ES-I3 (cell line): ENCODE measurements at regions not wholly inside any gene's neighbourhood (a gene's known extent, or its start where the extent isn't known, plus 50 kb on each side); places are given as distances from the start of the nearest gene placed in this dataset.
"Not testable (repeated sequence)": the region's sequence is repeated elsewhere in the genome, so short reads cannot be mapped to it uniquely, and the experiment has no call there.

Experiments
- H3K36me3 ChIP-seq: 2 replicates; pipeline ENCODE4 v1.6.1; 2013; ENCODE audit warnings: mild to moderate bottlenecking, low read length, control low read depth, moderate library complexity; ENCODE audit not compliant: insufficient read depth
- H3K4me1 ChIP-seq: 2 replicates; pipeline ENCODE4 v1.6.1; 2013; ENCODE audit warnings: mild to moderate bottlenecking, control low read depth, low read length; ENCODE audit not compliant: insufficient read depth
- H3K9ac ChIP-seq: 2 replicates; pipeline ENCODE4 v1.6.1; 2013; ENCODE audit warnings: low read depth, mild to moderate bottlenecking, low read length, moderate library complexity
- H3K9me3 ChIP-seq: 2 replicates; pipeline ENCODE4 v1.6.1; 2013; ENCODE audit warnings: mild to moderate bottlenecking, low read length, moderate library complexity; ENCODE audit not compliant: control insufficient read depth, insufficient read depth

DNA sequence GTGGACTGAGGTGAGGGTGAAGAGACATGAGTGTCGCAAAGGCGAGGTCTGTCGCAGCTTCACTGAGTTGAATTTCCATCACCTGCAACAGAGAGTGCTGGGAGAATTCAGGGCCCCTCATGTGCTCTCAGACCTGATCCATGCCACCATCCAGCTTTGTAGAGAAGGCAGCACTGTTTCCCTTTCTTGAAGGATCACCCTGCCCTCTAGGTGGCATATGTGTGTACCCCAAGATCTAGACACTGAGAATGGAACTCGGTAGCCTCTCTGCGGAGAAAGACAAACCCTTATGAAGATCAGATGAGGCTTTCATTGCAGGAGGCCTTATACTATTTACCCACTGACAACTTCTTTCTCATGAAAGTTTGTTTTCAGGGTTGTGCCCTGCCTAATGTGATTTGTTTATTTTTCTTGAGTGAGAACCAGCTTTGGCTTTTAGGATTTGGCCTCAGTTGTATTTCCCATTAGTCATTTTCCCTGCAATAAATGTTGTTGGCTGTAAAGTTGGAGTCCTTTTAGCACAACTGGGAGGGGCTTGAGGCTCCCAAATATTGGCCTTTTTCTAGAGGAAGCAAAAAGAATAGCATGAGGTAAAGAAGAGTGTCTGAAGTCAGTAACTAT is 811.3 kb downstream of the DHX35 start:
- no peaks in the 10 kb centered on the region for H3K4me1 ChIP-seq
- H3K9ac ChIP-seq, result no peak overlapping the region
- H3K9me3 ChIP-seq, result no peaks in the 10 kb centered on the region
- no peaks in the 10 kb centered on the region for H3K36me3 ChIP-seq

DNA sequence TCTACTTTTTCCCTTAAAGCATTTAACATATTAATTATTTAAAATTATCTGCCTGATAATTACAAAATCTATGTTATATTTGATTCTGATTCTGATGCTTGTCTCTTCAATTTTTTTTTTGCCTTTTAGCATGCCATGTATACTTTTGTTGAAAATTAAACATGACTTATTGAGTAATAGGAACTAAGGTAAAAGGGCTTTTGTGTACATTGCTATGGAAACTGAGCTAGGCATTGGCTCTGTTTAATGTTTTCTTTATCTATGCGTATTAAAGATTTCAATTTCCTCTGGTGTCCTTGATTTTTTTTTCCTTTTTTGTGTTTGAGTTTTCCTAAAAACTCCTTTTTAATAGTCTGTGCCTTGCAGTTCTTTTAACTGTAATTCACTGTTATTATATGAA is 805.2 kb downstream of the DHX35 start:
- no peaks in the 10 kb centered on the region for H3K9me3 ChIP-seq
- H3K9ac ChIP-seq, result no peak overlapping the region
- no peaks in the 10 kb centered on the region for H3K36me3 ChIP-seq
- 0 out of 2 replicates have a peak, but pooled peaks cover 5% of the 10 kb centered on the region for H3K4me1 ChIP-seq

DNA sequence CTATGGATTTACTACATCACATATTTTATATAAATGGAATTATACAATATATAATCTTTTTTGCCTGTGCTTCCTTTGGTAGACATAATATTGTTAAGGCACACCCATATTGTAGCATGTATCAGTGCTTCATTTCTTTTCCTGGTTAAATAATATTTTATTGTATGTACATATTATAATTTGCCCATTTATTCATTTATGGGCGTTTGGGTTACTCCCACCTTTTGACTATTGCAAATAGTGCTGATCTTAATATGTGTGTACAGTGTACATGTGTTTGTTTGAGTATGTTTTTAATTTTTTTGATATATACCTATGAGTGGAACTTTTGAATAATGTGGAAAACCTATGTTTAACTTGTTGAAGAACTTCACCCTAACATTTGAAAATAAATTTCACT is 804.2 kb downstream of the DHX35 start:
- Histone ChIP-seq H3K4me1 (0 out of 2 replicates have a peak, but pooled peaks cover 5% of the 10 kb centered on the region), H3K9ac (no peak overlapping the region), H3K9me3 (no peaks in the 10 kb centered on the region), H3K36me3 (no peaks in the 10 kb centered on the region)

DNA sequence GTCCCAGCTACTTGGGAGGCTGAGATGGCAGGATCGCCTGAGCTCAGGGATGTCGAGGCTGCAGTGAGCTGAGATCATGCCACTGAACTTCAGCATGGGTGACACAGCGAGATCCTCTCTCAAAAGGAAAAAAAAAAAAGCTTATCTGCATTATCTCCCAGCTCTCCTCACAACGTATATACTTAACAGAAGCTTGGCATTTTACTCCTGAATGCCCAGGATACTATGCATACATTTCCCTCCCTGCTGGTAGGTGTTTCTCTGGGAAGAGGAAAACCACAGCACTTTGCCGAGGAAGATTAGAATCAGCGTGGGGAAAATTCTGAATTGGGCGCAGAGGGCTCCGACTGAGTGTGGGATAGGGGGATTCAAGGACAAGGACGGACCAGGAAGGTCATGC is 800.6 kb downstream of the DHX35 start:
- Histone ChIP-seq H3K9ac (no peak overlapping the region), H3K4me1 (0 out of 2 replicates have a peak, but pooled peaks cover 5% of the 10 kb centered on the region), H3K36me3 (no peaks in the 10 kb centered on the region), H3K9me3 (no peaks in the 10 kb centered on the region)

DNA sequence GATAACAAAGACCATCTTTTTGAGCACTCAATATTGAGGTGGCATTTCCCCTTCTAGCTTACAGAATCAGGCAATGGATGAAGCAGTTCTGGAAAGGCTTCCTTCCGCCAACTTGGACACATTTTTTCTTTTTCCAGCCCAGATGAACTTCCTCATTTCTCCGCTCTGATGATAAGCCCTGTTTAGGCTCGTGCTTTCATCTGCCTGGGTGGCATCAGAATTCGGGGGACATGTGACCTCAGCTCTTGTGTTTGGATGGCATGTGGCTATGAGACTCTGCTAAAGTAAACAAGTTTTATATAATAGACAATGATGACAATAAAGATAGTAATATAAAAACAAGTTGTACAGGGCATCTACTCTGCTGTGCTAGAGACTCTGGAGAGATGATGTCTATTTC is 796.7 kb downstream of the DHX35 start:
- Histone ChIP-seq H3K9ac (no peak overlapping the region), H3K4me1 (0 out of 2 replicates have a peak, but pooled peaks cover 5% of the 10 kb centered on the region), H3K36me3 (no peaks in the 10 kb centered on the region), H3K9me3 (no peaks in the 10 kb centered on the region)

DNA sequence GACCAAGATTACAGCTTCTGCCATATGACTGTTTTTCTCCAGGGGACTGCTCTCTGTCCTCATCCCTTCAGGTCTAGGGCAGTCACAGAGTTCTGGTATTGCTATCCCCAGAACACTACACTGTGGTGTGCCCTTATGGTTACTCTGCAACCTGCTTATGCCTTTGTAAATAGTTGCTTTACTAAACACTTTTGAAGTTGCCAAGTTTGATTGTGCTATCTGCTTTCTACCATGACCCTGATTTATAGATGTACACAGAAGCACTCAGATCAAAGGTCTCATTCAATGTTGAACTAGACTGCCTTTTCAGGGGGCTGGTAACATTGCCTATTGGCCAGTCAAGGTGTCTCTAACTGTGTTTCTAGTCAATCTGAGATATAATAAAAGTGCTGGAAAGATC is 794.7 kb downstream of the DHX35 start:
- Histone ChIP-seq H3K4me1 (no peaks in the 10 kb centered on the region), H3K36me3 (no peaks in the 10 kb centered on the region), H3K9ac (no peak overlapping the region), H3K9me3 (no peaks in the 10 kb centered on the region)

DNA sequence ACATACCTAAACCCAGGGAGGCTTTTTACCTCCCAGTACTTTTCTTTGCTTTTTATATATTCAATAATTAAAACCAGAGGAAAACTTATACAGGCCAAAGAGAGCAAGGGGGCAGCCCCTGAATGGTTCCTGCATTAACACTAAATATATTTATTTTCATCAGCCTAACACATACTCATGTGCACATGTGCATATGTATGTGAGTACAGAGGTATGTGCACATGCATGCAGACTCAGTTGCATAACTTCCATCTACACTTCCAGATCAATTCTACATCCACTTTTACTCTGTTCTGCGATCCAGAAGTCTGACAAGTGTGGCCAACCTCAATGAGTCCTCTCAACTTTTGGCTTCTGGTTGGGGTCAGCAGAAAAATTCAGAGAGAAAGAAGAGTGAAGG is 794.2 kb downstream of the DHX35 start:
- Histone ChIP-seq H3K36me3 (no peaks in the 10 kb centered on the region), H3K9ac (no peak overlapping the region), H3K4me1 (no peaks in the 10 kb centered on the region), H3K9me3 (no peaks in the 10 kb centered on the region)

DNA sequence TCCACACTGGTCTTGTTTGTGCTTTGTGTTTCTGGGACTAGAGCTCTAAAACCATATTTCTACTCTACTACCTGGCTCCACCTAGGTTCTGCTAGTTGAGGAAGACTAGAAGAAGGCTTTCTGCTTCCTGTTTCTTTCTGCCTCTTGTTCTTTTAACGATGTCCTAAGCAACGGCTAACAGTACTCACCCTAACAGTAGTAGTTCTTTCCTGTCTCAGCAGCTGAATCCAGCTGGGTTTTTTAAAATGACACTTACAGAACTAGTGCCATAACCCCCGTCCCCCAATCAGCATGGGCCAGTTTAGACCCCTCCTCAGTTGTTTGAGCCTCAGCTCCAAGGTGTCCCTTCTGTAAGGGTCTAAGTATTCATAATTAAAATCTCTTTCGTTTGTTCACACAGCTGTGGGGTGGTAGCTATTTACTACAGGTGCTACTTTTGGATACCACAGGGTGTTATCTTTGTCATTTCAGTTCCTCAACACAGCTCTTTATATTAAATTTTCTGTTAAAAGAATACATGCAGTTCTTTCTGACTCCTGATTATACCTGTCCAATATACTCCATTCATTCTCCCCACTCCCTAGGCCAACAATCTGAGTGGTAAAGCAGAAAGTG is 790.2 kb downstream of the DHX35 start:
- Histone ChIP-seq H3K9ac (no peak overlapping the region), H3K36me3 (no peaks in the 10 kb centered on the region), H3K4me1 (no peaks in the 10 kb centered on the region), H3K9me3 (no peaks in the 10 kb centered on the region)

DNA sequence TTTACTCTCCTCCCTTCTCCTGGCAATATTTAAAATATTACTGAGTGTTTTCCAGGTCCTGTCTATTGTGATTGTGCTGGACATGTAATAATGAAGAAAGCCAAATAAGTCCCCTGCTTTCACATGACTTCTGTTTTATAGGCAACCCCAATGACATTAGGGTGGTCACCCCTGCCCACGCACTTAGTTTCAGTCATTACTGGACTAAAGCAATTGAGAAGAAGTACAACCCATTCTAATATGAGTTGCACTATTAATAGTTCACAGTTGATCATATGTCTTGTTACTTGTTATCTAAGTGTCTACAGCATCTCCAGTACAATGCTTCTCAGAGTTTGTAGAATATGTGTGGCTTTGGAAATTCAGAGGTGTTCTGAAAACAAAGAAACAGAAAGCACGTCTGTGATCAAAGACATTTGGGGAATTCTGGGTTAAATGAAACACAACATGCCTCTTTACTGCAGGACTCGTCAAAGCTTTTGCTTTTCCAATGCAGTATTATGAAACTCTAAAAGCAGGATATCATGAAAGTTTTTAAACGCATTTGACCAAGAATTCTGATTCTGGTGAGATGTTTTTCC is 789.5 kb downstream of the DHX35 start:
- Histone ChIP-seq H3K4me1 (no peaks in the 10 kb centered on the region), H3K9me3 (no peaks in the 10 kb centered on the region), H3K9ac (no peak overlapping the region), H3K36me3 (no peaks in the 10 kb centered on the region)

DNA sequence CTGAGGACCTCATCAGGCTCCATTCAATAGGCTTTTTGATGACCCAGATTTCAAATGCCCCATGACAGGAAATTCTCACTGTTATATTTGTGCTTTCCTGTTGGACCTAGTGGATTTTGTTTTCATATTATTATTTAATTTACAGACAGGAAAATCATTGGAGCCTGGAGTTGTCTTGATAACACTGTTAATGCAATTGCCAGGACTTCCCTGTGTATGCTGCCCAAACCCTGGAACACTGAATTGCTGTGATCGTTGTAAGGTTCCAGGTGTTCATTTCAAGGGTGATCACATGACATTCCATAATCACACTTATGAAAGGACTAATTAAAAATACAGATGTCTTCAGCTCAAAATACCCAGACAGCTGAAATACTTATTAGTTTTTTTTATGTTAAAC is 783.2 kb downstream of the DHX35 start:
- no peaks in the 10 kb centered on the region for H3K36me3 ChIP-seq
- no peaks in the 10 kb centered on the region for H3K4me1 ChIP-seq
- no peak overlapping the region for H3K9ac ChIP-seq
- no peaks in the 10 kb centered on the region for H3K9me3 ChIP-seq

DNA sequence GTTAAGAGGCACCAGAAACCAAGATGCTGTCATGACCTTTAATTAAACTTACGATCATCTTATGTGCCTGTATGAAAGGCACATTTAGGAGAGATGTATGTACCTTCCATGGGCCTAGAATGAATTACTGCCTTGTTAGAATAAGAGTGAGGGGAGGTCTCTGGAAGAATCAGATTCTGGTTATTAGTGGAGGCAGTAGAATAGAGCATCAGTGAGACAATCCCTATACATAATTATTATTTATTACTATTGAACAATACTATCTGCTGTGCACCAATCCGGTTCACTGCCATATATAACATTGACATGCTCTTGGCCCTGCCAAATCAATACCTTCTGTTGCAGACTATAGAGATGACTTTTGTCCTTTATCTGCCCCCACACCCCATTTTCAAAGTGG is 776.5 kb downstream of the DHX35 start:
- Histone ChIP-seq H3K9me3 (no peaks in the 10 kb centered on the region), H3K36me3 (no peaks in the 10 kb centered on the region), H3K9ac (no peak overlapping the region), H3K4me1 (no peaks in the 10 kb centered on the region)

DNA sequence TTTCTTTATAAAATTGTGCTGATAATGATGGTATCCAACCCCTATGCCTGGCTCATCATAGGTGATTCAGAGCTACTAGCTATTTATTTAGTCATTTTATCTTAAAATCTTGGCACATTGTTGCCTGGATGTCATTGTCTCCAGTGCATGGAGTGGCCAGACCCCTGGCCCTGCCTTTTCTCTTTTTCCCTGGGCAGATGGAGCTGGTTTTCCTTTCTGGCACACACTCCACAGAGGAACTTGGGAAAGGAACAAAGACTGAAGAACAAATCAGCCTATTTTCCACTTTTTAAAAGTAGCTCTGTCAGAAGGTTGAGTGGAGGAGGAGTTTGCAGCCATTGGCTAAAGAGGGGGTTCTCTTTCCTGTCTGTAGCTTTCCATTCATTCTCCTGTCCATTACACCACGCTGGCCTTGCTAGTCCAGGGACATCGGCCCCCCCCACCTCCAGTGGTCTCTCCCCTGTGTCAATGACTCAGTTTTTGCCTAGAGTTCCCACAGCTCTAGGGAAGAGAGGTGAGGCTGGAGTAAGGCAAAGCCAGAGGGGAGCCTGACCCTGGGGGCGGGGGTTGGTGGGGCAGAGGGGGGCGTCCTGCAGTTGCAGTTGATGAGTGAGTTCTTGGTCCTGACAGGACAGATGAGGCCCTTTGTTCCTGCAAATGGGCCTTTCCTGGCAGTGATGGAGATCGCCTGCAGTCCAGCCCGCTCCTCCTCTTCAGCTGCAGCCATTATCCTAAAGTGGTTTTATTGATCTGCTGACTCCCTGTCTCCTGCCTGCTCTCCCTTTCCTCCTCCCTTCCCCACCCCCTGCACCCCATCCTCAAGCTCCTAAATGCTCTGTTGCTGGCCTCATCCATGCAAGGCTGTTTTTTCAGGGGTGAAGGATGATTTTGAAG is 774.5 kb downstream of the DHX35 start:
- Histone ChIP-seq H3K9me3 (peaks cover 2% of the 10 kb centered on the region; the same call in 1 of the 2 replicates), H3K36me3 (no peaks in the 10 kb centered on the region), H3K9ac (no peak overlapping the region), H3K4me1 (no peaks in the 10 kb centered on the region)

DNA sequence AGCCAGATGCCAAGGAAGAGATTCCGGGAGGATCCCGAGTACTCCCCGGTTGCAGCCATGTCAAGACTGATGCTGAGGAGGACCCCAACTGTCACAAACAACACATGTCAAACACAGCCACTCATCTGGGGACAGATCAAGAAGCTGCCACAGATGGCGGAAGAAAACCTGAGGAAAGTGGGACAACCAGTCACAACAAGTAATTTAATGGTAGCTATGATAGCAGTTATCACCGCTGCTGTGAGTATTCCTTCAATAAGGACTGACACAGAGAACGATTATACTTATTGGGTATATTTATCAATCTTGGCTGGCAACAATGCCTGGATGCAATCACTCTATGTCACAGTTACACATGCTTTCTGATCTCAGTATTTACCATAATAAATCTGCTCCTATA is 763.4 kb downstream of the DHX35 start:
- H3K9me3 ChIP-seq, H3K9ac ChIP-seq, H3K4me1 ChIP-seq, H3K36me3 ChIP-seq: not testable (repeated sequence)

DNA sequence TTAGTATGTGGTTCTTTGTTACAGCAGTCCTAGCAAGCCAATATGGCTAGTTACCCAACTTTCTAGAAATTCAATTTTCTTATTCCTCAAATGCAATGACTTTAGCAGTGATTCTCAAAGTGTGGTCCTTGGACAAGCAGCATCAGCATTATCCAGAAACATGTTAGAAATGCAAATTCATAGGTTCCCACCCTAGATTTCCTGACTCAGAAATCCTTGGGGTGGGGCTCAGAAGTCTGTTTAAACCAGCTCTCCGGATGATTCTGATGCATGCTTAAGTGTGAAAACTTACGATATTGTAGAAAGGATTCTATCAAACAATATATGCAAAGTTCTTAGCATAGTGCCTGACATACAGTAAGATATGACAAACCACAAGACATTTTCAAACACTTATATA is 757.1 kb downstream of the DHX35 start:
- no peaks in the 10 kb centered on the region for H3K4me1 ChIP-seq
- no peaks in the 10 kb centered on the region for H3K36me3 ChIP-seq
- H3K9me3 ChIP-seq, result no peaks in the 10 kb centered on the region
- no peak overlapping the region for H3K9ac ChIP-seq
